OCI-LY7 (cell line): ENCODE measurements at regions not wholly inside any gene's neighbourhood (a gene's known extent, or its start where the extent isn't known, plus 50 kb on each side); places are given as distances from the start of the nearest gene placed in this dataset.

Experiments
- BruUV-seq: library from RNA; stranded (reverse); fragments of 400-500 nt; replicated peaks from 2 replicates; lab custom pipeline; 2021; lab: Mats Ljungman, UMichigan
- CTCF ChIA-PET: fragments of 300-600 bp; sonication (Branson Sonifier 250); formaldehyde crosslinking; loops from one replicate; lab custom pipeline; 2022; ENCODE audit warnings: antibody characterized with exemption; ENCODE audit not compliant: unreplicated experiment; lab: Charles Lee
- POLR2A ChIA-PET: fragments of 300-600 bp; sonication (Branson Sonifier 250); formaldehyde crosslinking; loops from one replicate; lab custom pipeline; 2022; ENCODE audit warnings: antibody characterized with exemption; lab: Charles Lee
- DNase-seq: peaks from one replicate; pipeline ENCODE4 v3.0.0-alpha.2; 2015; ENCODE audit warnings: low spot score
- H2AFZ ChIP-seq: fragments of 200-600 bp; sonication (generic), shearing (Covaris generic); 2 replicates; pipeline ENCODE4 v1.6.1; 2014; ENCODE audit warnings: mild to moderate bottlenecking, antibody characterized with exemption, low read length, moderate library complexity
- H3K27ac ChIP-seq: fragments of 200-600 bp; sonication (generic); 2 replicates; pipeline ENCODE4 v1.5.1; 2014; ENCODE audit warnings: mixed run types, low read depth, mild to moderate bottlenecking, moderate library complexity, low read length, inconsistent platforms; ENCODE audit not compliant: poor library complexity, severe bottlenecking
- H3K36me3 ChIP-seq: fragments of 200-600 bp; sonication (generic); 2 replicates; pipeline ENCODE4 v1.6.1; 2014; ENCODE audit warnings: mild to moderate bottlenecking, antibody characterized with exemption, low read length, moderate library complexity, mixed read lengths; ENCODE audit not compliant: insufficient read depth
- H3K4me1 ChIP-seq: fragments of 200-600 bp; sonication (generic); 2 replicates; pipeline ENCODE4 v1.5.1; 2014; ENCODE audit warnings: mild to moderate bottlenecking, low read length; ENCODE audit not compliant: insufficient read depth, poor library complexity, severe bottlenecking
- H3K4me2 ChIP-seq: fragments of 200-600 bp; sonication (generic); 2 replicates; pipeline ENCODE4 v1.6.1; 2014; ENCODE audit warnings: mild to moderate bottlenecking, low read length
- H3K4me3 ChIP-seq: fragments of 200-600 bp; sonication (generic); 2 replicates; pipeline ENCODE4 v1.5.1; 2014; ENCODE audit warnings: mild to moderate bottlenecking, low read depth, low read length; ENCODE audit not compliant: poor library complexity, severe bottlenecking
- H3K79me2 ChIP-seq: fragments of 200-600 bp; sonication (generic); 2 replicates; pipeline ENCODE4 v1.6.1; 2016; ENCODE audit warnings: low read depth, mild to moderate bottlenecking, low read length, moderate library complexity, mixed read lengths; ENCODE audit not compliant: insufficient read depth
- H3K9me2 ChIP-seq: fragments of 200-600 bp; sonication (generic); 2 replicates; pipeline ENCODE4 v1.6.1; 2016; ENCODE audit warnings: mild to moderate bottlenecking, low read length, mixed read lengths; ENCODE audit not compliant: insufficient read depth
- H3K9me3 ChIP-seq: fragments of 200-600 bp; sonication (generic); 2 replicates; pipeline ENCODE4 v1.6.1; 2014; ENCODE audit warnings: mild to moderate bottlenecking, mixed run types, low read length, mixed read lengths
- H4K20me1 ChIP-seq: fragments of 200-600 bp; sonication (generic); 2 replicates; pipeline ENCODE4 v1.6.1; 2014; ENCODE audit warnings: mild to moderate bottlenecking, antibody characterized with exemption, low read length, moderate library complexity, mixed read lengths; ENCODE audit not compliant: insufficient read depth
- EZH2phosphoT487 ChIP-seq: fragments of 200-600 bp; sonication (generic); IDR thresholded peaks from 2 replicates; pipeline ENCODE4 v1.6.1; 2018; ENCODE audit warnings: low read depth, borderline replicate concordance, mild to moderate bottlenecking, mixed run types, antibody characterized with exemption, low read length, moderate library complexity, mixed read lengths
- intact Hi-C: fragments of 100-400 bp; cut with micrococcal nuclease; formaldehyde crosslinking; loops from one replicate; pipeline ENCODE4 v1.10.0; 2022; ENCODE audit not compliant: unreplicated experiment
- TF ChIP-seq, protein P1 (sequence below): fragments of 200-600 bp; sonication (generic); conservative IDR thresholded peaks from 2 replicates; pipeline ENCODE4 v1.5.1; 2014; ENCODE audit warnings: mild to moderate bottlenecking, antibody characterized with exemption, low read length, moderate library complexity, mixed read lengths

DNA sequence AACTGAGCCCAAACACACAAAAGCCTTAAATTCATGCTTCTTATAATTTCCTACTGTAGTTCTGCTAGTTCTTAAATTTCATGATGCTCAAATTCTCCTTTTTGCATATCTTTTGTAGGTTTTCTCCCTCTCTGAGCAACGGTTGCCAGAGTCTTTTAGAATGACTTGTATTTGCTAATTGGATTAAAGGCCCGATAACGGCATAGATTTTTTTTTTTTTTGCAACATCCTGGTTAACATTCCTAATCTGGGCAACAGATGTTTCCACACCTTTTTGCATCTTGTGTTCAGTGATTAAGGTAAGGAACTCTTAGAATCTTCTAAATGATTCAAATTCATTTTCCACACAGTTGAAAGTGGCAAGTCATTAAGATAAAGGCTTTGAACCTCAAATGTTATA is 66.3 kb upstream of the ADGRG2 start:
- no peaks in the 10 kb centered on the region for H3K9me2 ChIP-seq
- no peaks in the 10 kb centered on the region for H4K20me1 ChIP-seq
- no peak overlapping the region for H2AFZ ChIP-seq
- H3K27ac ChIP-seq: no peak overlapping the region
- intact Hi-C loops: no loop called here
- no peaks in the 10 kb centered on the region for H3K36me3 ChIP-seq
- H3K79me2 ChIP-seq: no peaks in the 10 kb centered on the region
- H3K4me3 ChIP-seq: no peak overlapping the region
- CTCF ChIA-PET: no interaction called here
- H3K4me2 ChIP-seq: no peak overlapping the region
- TF ChIP-seq, protein P1, sequence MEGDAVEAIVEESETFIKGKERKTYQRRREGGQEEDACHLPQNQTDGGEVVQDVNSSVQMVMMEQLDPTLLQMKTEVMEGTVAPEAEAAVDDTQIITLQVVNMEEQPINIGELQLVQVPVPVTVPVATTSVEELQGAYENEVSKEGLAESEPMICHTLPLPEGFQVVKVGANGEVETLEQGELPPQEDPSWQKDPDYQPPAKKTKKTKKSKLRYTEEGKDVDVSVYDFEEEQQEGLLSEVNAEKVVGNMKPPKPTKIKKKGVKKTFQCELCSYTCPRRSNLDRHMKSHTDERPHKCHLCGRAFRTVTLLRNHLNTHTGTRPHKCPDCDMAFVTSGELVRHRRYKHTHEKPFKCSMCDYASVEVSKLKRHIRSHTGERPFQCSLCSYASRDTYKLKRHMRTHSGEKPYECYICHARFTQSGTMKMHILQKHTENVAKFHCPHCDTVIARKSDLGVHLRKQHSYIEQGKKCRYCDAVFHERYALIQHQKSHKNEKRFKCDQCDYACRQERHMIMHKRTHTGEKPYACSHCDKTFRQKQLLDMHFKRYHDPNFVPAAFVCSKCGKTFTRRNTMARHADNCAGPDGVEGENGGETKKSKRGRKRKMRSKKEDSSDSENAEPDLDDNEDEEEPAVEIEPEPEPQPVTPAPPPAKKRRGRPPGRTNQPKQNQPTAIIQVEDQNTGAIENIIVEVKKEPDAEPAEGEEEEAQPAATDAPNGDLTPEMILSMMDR: no peak
- no peak for TF ChIP-seq EZH2phosphoT487
- H3K9me3 ChIP-seq: no peaks in the 10 kb centered on the region
- no peak for DNase-seq
- POLR2A ChIA-PET: no interaction called here
- H3K4me1 ChIP-seq: no peaks in the 10 kb centered on the region
- BruUV-seq: no TSS peak

DNA sequence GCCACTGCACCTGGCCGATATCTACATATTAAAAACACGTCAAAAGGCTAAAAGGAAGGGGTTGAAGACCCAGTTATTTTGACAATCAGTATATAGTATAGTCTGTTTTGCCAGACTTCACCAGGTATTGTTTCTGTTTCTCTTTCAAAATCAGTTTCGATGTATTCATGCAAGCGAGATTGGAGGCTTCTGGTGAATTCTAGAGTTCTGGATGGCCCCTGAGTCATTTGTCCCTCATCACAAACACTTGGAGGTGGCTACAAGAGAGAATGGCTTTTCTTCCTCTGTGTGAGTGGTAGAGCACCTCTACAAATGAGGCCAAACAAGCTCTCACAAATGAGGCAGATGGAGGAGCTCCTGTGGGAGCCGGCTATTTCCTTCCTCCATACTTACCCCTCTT is 68.6 kb upstream of the ADGRG2 start:
- BruUV-seq: no TSS peak
- POLR2A ChIA-PET: no interaction called here
- H3K36me3 ChIP-seq: no peaks in the 10 kb centered on the region
- intact Hi-C loops: no loop called here
- no peak for DNase-seq
- no peak overlapping the region for H3K27ac ChIP-seq
- H3K4me1 ChIP-seq: no peaks in the 10 kb centered on the region
- TF ChIP-seq EZH2phosphoT487: no peak
- TF ChIP-seq, protein P1: no peak
- CTCF ChIA-PET: no interaction called here
- no peaks in the 10 kb centered on the region for H3K9me3 ChIP-seq
- H3K4me2 ChIP-seq: no peak overlapping the region
- no peak overlapping the region for H2AFZ ChIP-seq
- H3K4me3 ChIP-seq: no peak overlapping the region
- no peaks in the 10 kb centered on the region for H3K9me2 ChIP-seq
- no peaks in the 10 kb centered on the region for H3K79me2 ChIP-seq
- no peaks in the 10 kb centered on the region for H4K20me1 ChIP-seq

DNA sequence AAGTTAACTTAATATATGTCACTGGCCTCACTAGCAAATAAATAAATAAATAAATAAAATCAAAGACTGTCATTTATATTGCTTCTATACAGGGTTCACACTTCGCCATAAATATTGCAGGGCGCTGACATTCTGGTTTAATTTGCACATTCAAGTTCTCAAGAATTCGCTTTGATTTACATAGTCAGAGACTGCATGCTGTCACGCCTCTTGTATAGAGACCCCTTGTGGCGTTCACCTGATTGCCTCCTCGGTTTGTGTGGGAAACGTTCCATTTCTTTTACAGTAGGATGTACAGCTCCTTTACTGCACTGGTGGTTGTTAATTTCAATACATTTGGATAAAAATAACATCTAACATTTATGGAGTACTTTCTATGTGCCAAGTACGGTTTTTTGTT is 71.3 kb upstream of the ADGRG2 start:
- Histone ChIP-seq H4K20me1 (no peaks in the 10 kb centered on the region), H3K4me3 (no peak overlapping the region), H3K4me2 (no peak overlapping the region), H3K27ac (no peak overlapping the region), H3K9me3 (no peaks in the 10 kb centered on the region), H2AFZ (no peak overlapping the region), H3K36me3 (no peaks in the 10 kb centered on the region), H3K9me2 (no peaks in the 10 kb centered on the region), H3K4me1 (no peaks in the 10 kb centered on the region), H3K79me2 (no peaks in the 10 kb centered on the region)
- ChIA-PET POLR2A (no interaction called here), CTCF (no interaction called here)
- TF ChIP-seq EZH2phosphoT487: no peak
- TF ChIP-seq, protein P1: no peak
- no TSS peak for BruUV-seq
- intact Hi-C loops: no loop called here
- DNase-seq: no peak
